ENCODE measurements at regions not wholly inside any gene's neighbourhood (a gene's known extent, or its start where the extent isn't known, plus 50 kb on each side); places are given as distances from the start of the nearest gene placed in this dataset.

- no peak for FAIRE-seq
These were observed 73.4 kb downstream of the NTMT2 start for GRCh38 chr1:170219163-170219562.

DNA sequence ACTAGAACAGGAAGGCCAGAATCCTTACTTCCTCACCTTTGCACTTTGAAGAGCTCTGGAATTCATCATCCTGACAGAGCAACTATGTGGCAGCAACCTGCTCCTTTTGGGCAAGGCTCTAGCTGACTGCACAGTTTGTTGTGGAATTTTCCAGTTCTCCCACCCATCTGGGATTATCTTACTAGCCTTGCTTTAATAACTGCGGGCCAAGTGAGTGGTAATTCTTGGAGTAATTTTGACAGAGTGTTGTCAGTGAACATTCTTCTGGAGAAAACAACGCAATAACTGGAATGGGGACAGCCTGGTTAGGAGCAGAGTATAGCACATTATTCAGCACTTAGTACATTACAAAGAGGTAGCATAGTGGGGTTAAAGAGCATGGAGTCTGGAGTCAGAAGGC is 75.3 kb downstream of the NTMT2 start:
- FAIRE-seq = no peak

DNA sequence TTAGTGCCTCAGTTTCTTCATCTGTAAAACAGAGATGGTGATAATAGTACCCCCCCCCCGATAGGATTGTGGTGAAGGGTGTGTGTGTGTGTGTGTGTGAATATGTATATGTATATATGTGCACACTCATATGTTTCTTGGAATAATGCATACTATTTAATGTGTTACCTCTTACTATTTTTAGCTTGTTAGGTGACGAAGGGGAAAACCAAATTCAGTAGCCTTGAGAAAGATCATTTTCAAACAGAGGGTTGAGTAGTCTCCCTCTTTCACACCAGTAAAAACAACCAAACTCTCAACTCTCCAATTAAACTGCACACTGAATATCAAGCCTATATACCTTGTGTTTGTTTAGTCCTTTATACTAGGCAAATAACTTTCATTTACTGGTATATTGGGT is 75.7 kb downstream of the NTMT2 start:
- no peak for FAIRE-seq

- no peak for FAIRE-seq
These were observed 78.7 kb downstream of the NTMT2 start for GRCh38 chr1:170224469-170224868.

DNA sequence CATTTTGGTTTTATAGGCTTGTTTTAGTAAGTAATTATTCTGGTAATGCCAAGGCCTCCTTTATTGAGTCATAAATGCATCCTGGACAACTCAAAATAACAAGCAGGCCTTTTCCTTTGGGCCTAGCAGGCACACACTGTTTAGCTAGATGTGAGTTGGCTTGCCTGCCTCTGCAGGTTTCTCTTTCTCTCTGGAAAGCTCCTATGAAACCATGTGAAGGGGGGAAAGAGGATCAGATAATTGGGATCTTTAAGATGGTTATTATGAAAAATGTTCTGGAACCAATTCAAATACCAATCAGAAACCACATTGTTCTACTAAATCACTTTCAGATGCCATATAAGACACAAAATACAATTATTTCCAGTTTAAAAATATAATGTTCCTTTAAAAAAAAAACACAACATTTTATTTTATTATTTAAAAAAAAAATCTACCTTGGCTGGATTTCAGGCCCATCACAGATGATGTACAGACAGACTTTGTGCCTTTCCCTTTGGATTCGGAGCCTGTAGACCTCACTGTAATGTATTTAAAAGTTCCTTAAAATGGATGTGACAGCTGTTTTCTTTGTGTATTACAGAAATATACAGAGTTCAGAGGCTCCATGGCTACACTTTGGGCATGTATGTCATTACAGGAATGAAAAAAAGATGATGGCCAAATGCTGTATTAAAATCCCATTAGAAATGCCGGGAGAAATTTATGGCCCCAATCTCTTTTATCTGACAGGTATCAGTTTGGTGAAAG is 80.2 kb downstream of the NTMT2 start:
- no peak for FAIRE-seq

- no peak for FAIRE-seq
These were observed 81.0 kb downstream of the NTMT2 start for GRCh38 chr1:170226767-170227166.

DNA sequence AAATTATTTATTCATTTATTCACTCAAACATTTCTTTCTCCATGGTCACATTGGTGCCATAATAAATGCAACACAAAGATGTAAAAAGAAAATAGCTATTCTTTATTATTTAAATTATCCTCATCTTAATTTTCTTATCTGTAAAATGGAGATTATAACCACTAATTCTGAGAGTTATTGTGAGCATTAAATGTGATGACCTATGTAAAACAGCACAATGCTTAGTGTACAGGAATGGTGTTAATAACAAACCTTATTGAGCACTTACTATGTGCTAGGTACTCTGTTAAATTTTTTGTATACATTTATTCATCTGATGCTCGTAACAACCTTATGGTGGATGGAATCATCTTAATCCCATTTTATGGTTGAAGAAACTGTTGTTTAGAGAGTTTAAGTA is 84.6 kb downstream of the NTMT2 start:
- FAIRE-seq = peak; percentile 46

DNA sequence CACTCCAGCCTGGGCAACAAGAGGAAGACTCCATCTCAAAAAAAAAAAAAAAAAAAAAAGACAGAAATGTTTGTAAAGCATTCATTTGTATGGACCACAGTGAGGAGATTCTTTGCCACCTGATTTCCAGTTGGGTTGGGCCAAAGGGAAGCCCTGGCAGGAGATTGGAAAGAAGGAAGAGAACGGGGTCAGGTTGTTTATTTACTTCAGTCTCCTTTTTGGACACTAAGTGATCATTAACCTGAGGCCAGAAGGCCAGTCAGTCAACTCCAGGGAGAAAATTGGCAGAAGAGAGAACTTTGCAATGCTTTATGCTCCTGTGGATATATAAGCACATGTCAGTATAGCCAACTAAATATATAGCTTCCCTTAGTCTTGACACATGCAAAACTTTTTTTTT is 85.9 kb downstream of the NTMT2 start:
- no peak for FAIRE-seq

- FAIRE-seq = no peak
These were observed 93.1 kb downstream of the NTMT2 start for GRCh38 chr1:170238704-170239391.

DNA sequence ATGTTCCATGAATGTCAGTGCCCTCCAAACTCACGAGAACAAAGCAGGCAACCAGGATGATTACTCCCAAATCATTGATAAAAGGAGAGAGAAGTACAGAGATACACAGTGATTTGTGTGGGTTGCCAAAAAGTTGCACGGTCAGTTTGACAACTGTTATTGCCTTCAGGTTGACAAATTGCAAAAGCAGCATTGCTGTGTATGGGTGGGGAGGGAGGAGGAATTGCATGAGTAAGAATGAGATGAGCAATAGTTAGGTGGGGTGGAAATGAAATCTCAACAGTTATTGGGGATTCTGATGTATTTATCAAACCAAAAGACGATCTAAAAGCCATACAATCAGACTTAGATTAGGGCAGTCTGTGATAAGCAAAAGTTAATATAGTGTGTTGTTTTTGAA is 93.7 kb downstream of the NTMT2 start:
- no peak for FAIRE-seq

DNA sequence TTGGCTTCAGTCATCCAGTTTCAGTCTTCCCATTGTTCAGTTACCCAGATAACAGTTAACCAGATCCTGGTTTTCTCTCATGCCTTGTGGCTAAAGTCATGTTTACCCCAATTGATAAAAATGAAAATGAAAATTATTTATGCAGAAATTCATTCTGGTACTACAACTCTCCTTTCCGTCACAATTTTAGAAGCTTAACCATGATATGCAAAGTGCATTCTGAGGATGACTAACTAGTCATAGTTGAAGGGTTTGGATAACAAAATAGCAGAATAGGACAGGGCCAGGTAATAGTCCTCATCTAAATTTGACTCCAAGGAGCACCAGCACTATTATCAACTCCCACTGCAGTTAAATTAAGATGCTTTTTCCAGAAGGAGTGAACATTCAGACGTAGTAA is 94.7 kb downstream of the NTMT2 start:
- FAIRE-seq = no peak

- no peak for FAIRE-seq
These were observed 95.6 kb downstream of the NTMT2 start for GRCh38 chr1:170241266-170241851.

DNA sequence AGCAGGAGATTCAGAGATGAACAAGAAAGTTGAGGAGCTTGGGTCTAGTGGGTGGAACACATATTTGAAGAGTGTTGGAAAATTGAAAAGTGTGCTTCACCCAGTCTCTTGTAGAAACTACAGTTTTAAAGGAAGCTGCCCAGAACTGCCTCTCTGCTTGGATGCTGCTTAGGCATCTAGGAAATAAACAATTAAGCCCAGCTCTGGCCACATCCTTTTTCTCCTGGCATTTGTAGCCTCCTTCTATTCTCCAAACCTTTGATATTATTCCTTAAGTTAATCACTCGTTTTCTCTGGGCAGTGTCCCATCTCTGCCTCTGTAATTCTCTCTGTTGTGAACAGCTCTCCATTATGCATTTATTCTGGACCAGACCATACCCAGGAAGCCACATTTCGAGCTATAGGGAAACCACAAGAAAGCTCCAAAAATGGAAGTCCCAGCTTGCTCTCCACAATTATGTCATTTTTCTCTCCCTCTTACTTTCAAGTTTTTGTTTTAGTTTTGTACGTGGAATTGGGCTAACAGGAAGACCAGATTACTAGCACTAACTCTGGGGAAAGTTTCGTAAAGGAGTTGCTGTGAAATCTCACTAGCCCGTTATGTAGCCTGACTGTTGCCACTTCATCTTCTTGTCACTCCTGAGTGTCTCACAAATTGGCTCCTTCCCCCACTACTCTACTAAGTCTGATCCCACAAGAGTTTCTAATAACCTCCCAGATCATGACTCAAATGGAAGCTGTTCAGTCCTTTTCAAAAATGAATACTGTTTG is 102.2 kb downstream of the NTMT2 start:
- FAIRE-seq = no peak

- no peak for FAIRE-seq
These were observed 104.9 kb downstream of the NTMT2 start for GRCh38 chr1:170250531-170251276.

GRCh38 chr1:170252851-170253579 is 107.3 kb downstream of the NTMT2 start:
- FAIRE-seq = no peak

GRCh38 chr1:170254371-170254770 is 108.6 kb downstream of the NTMT2 start:
- FAIRE-seq = no peak

GRCh38 chr1:170261669-170262068 is 115.9 kb downstream of the NTMT2 start:
- no peak for FAIRE-seq

GRCh38 chr1:170262276-170262939 is 116.6 kb downstream of the NTMT2 start:
- FAIRE-seq = no peak

- FAIRE-seq = no peak
These were observed 119.5 kb downstream of the NTMT2 start for GRCh38 chr1:170265234-170265633.

GRCh38 chr1:170267317-170267716 is 121.6 kb downstream of the NTMT2 start:
- no peak for FAIRE-seq

DNA sequence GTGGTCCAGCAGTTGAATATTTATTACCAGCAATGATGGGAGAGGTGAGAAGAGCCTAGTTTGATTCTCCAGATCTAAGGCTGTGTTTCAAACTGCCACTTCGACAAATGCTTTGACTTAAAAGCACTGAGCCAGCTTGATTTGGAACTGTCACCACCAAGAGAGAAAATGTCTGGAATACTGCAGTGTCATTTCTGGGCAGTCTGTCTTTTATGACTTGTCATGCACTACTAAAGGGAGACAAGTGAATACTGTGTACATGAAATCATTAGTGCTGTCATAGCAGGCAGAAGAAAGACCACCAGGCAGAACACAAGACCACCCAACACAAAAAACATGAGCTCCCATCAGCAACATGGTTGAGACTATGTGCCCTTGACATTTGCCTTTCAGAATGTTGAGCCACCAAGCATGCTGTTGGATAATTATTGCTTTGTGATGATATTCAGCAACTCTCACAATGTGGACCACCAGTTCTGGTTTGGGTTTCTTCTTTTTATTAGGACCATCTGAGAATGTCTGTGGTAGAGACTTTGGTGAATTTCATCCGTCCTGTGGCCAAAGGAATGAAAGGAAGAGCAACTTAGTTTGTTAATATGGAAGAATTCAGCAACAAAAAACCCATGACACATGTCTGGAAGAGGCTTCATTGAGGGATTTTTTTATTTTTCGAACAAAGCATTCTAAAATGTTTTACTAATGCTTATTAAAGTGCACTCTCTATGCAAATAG is 125.8 kb downstream of the NTMT2 start:
- FAIRE-seq = no peak
